SK-N-SH (cell line): ENCODE measurements at regions not wholly inside any gene's neighbourhood (a gene's known extent, or its start where the extent isn't known, plus 50 kb on each side); places are given as distances from the start of the nearest gene placed in this dataset.

ENCODE experiments used
- CTCF ChIA-PET: fragments of 300-600, 350-600 bp; formaldehyde crosslinking; extraction: SDS; loops from one replicate; lab custom pipeline; 2021; lab: Yijun Ruan, JAX
- POLR2A ChIA-PET: fragments of 350-600 bp; sonication (Branson Sonifier 250); formaldehyde crosslinking; extraction: SDS; loops from one replicate; lab custom pipeline; 2020; ENCODE audit warnings: antibody characterized with exemption, inconsistent platforms; lab: Yijun Ruan, JAX
- DNase-seq: peaks from one replicate; pipeline ENCODE4 v3.0.0; 2012
- H2AFZ ChIP-seq: fragments of 200-600 bp; sonication (generic); 2 replicates; pipeline ENCODE4 v1.8.1; 2016; ENCODE audit warnings: antibody characterized with exemption, mild to moderate bottlenecking, low read depth
- H3F3A ChIP-seq: fragments of 200-600 bp; sonication (generic); replicated peaks from 2 replicates; pipeline ENCODE3; 2016; ENCODE audit warnings: antibody characterized with exemption, mild to moderate bottlenecking; ENCODE audit not compliant: insufficient read depth
- H3K27ac ChIP-seq, 2 experiments: fragments of 200-500 bp in 1 of 2; fragments of 200-600 bp in 1 of 2; sonication (Bioruptor generic) in 1 of 2; sonication (generic), shearing (Covaris generic) in 1 of 2; 2 replicates each; pipeline versions ENCODE4 v1.5.1 to v1.6.1; 2014 to 2016; ENCODE audit warnings: low read depth in 2 of 2, inconsistent platforms in 1 of 2, low read length in 1 of 2, mild to moderate bottlenecking in 1 of 2, mixed read lengths in 1 of 2
- H3K27me3 ChIP-seq: fragments of 200-600 bp; sonication (generic), shearing (Covaris generic); 2 replicates; pipeline ENCODE4 v1.6.1; 2016; ENCODE audit warnings: mixed run types; ENCODE audit not compliant: insufficient read depth
- H3K36me3 ChIP-seq, 2 experiments: fragments of 200-500 bp in 1 of 2; fragments of 200-600 bp in 1 of 2; sonication (Bioruptor generic) in 1 of 2; sonication (generic) in 1 of 2; replicated peaks in 1 of 2; 2 replicates each; pipeline versions ENCODE3 to v1.5.1; 2014 to 2016; ENCODE audit warnings: low read length in 1 of 2, mild to moderate bottlenecking in 1 of 2; ENCODE audit not compliant: insufficient read depth in 2 of 2, control insufficient read depth in 1 of 2
- H3K4me1 ChIP-seq, 2 experiments: fragments of 200-500 bp in 1 of 2; fragments of 200-600 bp in 1 of 2; sonication (Bioruptor generic) in 1 of 2; sonication (generic), shearing (Covaris generic) in 1 of 2; 2 replicates each; pipeline versions ENCODE4 v1.5.1 to v1.6.1; 2014 to 2016; ENCODE audit warnings: low read depth in 1 of 2, low read length in 1 of 2, mixed run types in 1 of 2; ENCODE audit not compliant: insufficient read depth in 2 of 2, control insufficient read depth in 1 of 2
- H3K4me2 ChIP-seq: fragments of 200-600 bp; sonication (generic), shearing (Covaris generic); 2 replicates; pipeline ENCODE4 v1.6.1; 2017; ENCODE audit warnings: mixed run types
- H3K4me3 ChIP-seq, 2 experiments: fragments of 200-500 bp in 1 of 2; fragments of 200-600 bp in 1 of 2; sonication (Bioruptor generic) in 1 of 2; sonication (generic), shearing (Covaris generic) in 1 of 2; 2 replicates each; pipeline versions ENCODE4 v1.5.1 to v1.8.1; 2014 to 2016; ENCODE audit warnings: low read depth in 2 of 2, inconsistent platforms in 1 of 2, low read length in 1 of 2, mild to moderate bottlenecking in 1 of 2, mixed read lengths in 1 of 2, moderate library complexity in 1 of 2
- H3K79me2 ChIP-seq: fragments of 200-600 bp; sonication (generic); 2 replicates; pipeline ENCODE4 v1.8.1; 2017; ENCODE audit warnings: mild to moderate bottlenecking; ENCODE audit not compliant: insufficient read depth
- H3K9ac ChIP-seq: fragments of 200-600 bp; sonication (generic); 2 replicates; pipeline ENCODE4 v1.6.1; 2017; ENCODE audit warnings: mixed run types
- H3K9me2 ChIP-seq: fragments of 200-600 bp; sonication (generic); 2 replicates; pipeline ENCODE4 v1.6.1; 2017; ENCODE audit warnings: mixed run types
- H3K9me3 ChIP-seq: fragments of 200-600 bp; sonication (generic); 2 replicates; pipeline ENCODE4 v1.6.1; 2017; ENCODE audit warnings: mixed run types, mild to moderate bottlenecking, moderate library complexity
- H4K20me1 ChIP-seq: fragments of 200-600 bp; sonication (generic); 2 replicates; pipeline ENCODE4 v1.6.1; 2017; ENCODE audit warnings: mild to moderate bottlenecking, mixed run types; ENCODE audit not compliant: insufficient read depth
- ELF1 ChIP-seq: IDR thresholded peaks from 2 replicates; pipeline ENCODE4 v1.4.0; 2012
- FOXJ3 ChIP-seq: sonication (generic); formaldehyde crosslinking; IDR thresholded peaks from 2 replicates; pipeline ENCODE4 v1.5.1; 2020; ENCODE audit warnings: mild to moderate bottlenecking, missing genetic modification reagents
- FOXM1 ChIP-seq: IDR thresholded peaks from 2 replicates; pipeline ENCODE4 v1.4.0; 2012; ENCODE audit warnings: low read depth, mild to moderate bottlenecking
- GABPA ChIP-seq: IDR thresholded peaks from 2 replicates; pipeline ENCODE4 v1.4.0; 2012; ENCODE audit warnings: low read depth, mild to moderate bottlenecking
- GATA2 ChIP-seq: sonication (generic); formaldehyde crosslinking; IDR thresholded peaks from 2 replicates; pipeline ENCODE4 v1.5.0; 2020; ENCODE audit warnings: mild to moderate bottlenecking, missing genetic modification reagents
- JUND ChIP-seq: IDR thresholded peaks from 2 replicates; pipeline ENCODE4 v1.4.0; 2012
- NFIC ChIP-seq: IDR thresholded peaks from 2 replicates; pipeline ENCODE4 v1.4.0; 2012; ENCODE audit warnings: borderline replicate concordance
- NRF1 ChIP-seq: IDR thresholded peaks from 2 replicates; pipeline ENCODE4 v1.6.1; 2012; ENCODE audit warnings: low read depth, mild to moderate bottlenecking, low read length
- PBX3 ChIP-seq: IDR thresholded peaks from 2 replicates; pipeline ENCODE4; 2012
- POLR2AphosphoS5 ChIP-seq: IDR thresholded peaks from 2 replicates; pipeline ENCODE4 v1.6.1; 2012; ENCODE audit warnings: low read depth, low read length
- RAD21 ChIP-seq: IDR thresholded peaks from 2 replicates; pipeline ENCODE4 v1.6.1; 2012; ENCODE audit warnings: mild to moderate bottlenecking, low read length
- REST ChIP-seq: IDR thresholded peaks from 2 replicates; pipeline ENCODE4 v1.6.1; 2012; ENCODE audit warnings: mild to moderate bottlenecking, low read depth, low read length, moderate library complexity
- RFX5 ChIP-seq: IDR thresholded peaks from 2 replicates; pipeline ENCODE4 v1.6.1; 2012; ENCODE audit warnings: mild to moderate bottlenecking, improper control_type of control experiment, low read length
- RXRA ChIP-seq: IDR thresholded peaks from 2 replicates; pipeline ENCODE4 v1.4.0; 2012; ENCODE audit warnings: low read depth, mild to moderate bottlenecking, borderline replicate concordance
- SIN3A ChIP-seq: IDR thresholded peaks from 2 replicates; pipeline ENCODE4 v1.6.1; 2012; ENCODE audit warnings: low read depth, mild to moderate bottlenecking, low read length, moderate library complexity, borderline replicate concordance
- SMC3 ChIP-seq: IDR thresholded peaks from 2 replicates; pipeline ENCODE4 v1.6.1; 2012; ENCODE audit warnings: low read depth, low read length, improper control_type of control experiment
- TEAD4 ChIP-seq: IDR thresholded peaks from 2 replicates; pipeline ENCODE4 v1.4.0; 2012; ENCODE audit warnings: mild to moderate bottlenecking, borderline replicate concordance; ENCODE audit not compliant: insufficient read depth
- YY1 ChIP-seq: IDR thresholded peaks from 2 replicates; pipeline ENCODE4 v1.4.0; 2012; ENCODE audit warnings: low read depth, mild to moderate bottlenecking
- WGBS: methylation state at CpG from one replicate; pipeline ENCODE4 v1.1.6; 2017; ENCODE audit warnings: low lambda C conversion rate; 5-methylcytosine and 5-hydroxymethylcytosine counted together
- TF ChIP-seq, protein P1 (sequence below): IDR thresholded peaks from 2 replicates; pipeline ENCODE4 v1.4.0; 2012; ENCODE audit warnings: low read depth
- TF ChIP-seq, protein P2 (sequence below): IDR thresholded peaks from 2 replicates; pipeline ENCODE4 v1.4.0; 2012; ENCODE audit warnings: low read depth, borderline replicate concordance
- TF ChIP-seq, protein P3 (sequence below): IDR thresholded peaks from 2 replicates; pipeline ENCODE4 v1.4.0; 2012; ENCODE audit warnings: low read depth, borderline replicate concordance

- Histone ChIP-seq H3K4me3 (no peak overlapping the region), H4K20me1 (no peaks in the 10 kb centered on the region), H3K27ac (no peak overlapping the region), H3K27me3 (no peaks in the 10 kb centered on the region; the same call in 1 of the 2 replicates), H3K79me2 (no peaks in the 10 kb centered on the region), H3F3A (no peaks in the 10 kb centered on the region), H3K9ac (no peak overlapping the region), H3K4me2 (no peak overlapping the region), H3K36me3 (no peaks in the 10 kb centered on the region), H3K4me1 (no peaks in the 10 kb centered on the region), H3K9me2 (no peaks in the 10 kb centered on the region), H2AFZ (no peak overlapping the region), H3K9me3 (no peaks in the 10 kb centered on the region)
- DNase-seq: no peak
- TF ChIP-seq NFIC: no peak
- TF ChIP-seq YY1: no peak
- ChIA-PET CTCF (no interaction called here), POLR2A (no interaction called here)
- whole genome bisulfite sequencing: 42% methylated on average over 3 of the region's 4 CpGs
These were observed 62.0 kb upstream of the ARNT2 start for GRCh38 chr15:80342148-80342547.

DNA sequence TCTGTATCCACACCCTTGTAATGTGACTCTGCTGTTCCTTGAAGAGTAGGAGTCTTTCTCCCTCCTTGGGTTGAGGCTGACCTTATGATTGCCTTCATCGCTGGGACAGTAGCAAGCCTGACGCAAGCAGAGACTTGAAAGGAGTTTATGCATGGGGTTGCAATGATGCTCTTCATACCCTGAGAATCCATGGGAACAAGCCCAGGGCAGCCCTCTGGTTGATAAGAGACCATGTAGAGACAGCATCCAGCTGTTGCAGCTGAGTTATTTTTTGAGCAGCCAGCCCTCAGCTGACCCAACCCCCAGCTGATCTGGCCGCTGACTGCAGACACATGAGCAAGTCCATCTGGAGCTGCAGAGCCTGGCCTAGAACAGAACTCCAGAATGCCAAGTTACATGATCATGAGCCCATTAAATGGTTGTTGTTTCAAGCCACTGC, 60.6 kb upstream of the ARNT2 start:
- DNase-seq: no peak
- no peaks in the 10 kb centered on the region for H3K4me1 ChIP-seq
- no peaks in the 10 kb centered on the region for H3K9me3 ChIP-seq
- H3K4me3 ChIP-seq: no peak overlapping the region
- ChIA-PET POLR2A (no interaction called here), CTCF (no interaction called here)
- no peak overlapping the region for H3K4me2 ChIP-seq
- no peak overlapping the region for H3K9ac ChIP-seq
- H2AFZ ChIP-seq: no peak overlapping the region
- no peaks in the 10 kb centered on the region for H3K36me3 ChIP-seq
- H3K79me2 ChIP-seq: no peaks in the 10 kb centered on the region
- no peaks in the 10 kb centered on the region for H3K9me2 ChIP-seq
- H4K20me1 ChIP-seq: no peaks in the 10 kb centered on the region
- TF ChIP-seq GATA2: no peak
- TF ChIP-seq RAD21: no peak
- no peak for TF ChIP-seq RXRA
- no peak for TF ChIP-seq NRF1
- TF ChIP-seq ELF1: no peak
- no peak for TF ChIP-seq RFX5
- TF ChIP-seq TEAD4: no peak
- TF ChIP-seq JUND: no peak
- TF ChIP-seq SMC3: no peak
- TF ChIP-seq REST: no peak
- TF ChIP-seq SIN3A: no peak
- TF ChIP-seq FOXJ3 (CRISPR knock-in tag): no peak
- TF ChIP-seq, protein P1, sequence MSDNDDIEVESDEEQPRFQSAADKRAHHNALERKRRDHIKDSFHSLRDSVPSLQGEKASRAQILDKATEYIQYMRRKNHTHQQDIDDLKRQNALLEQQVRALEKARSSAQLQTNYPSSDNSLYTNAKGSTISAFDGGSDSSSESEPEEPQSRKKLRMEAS: no peak
- TF ChIP-seq, protein P2, sequence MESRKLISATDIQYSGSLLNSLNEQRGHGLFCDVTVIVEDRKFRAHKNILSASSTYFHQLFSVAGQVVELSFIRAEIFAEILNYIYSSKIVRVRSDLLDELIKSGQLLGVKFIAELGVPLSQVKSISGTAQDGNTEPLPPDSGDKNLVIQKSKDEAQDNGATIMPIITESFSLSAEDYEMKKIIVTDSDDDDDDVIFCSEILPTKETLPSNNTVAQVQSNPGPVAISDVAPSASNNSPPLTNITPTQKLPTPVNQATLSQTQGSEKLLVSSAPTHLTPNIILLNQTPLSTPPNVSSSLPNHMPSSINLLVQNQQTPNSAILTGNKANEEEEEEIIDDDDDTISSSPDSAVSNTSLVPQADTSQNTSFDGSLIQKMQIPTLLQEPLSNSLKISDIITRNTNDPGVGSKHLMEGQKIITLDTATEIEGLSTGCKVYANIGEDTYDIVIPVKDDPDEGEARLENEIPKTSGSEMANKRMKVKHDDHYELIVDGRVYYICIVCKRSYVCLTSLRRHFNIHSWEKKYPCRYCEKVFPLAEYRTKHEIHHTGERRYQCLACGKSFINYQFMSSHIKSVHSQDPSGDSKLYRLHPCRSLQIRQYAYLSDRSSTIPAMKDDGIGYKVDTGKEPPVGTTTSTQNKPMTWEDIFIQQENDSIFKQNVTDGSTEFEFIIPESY: no peak
- no peak for TF ChIP-seq POLR2AphosphoS5
- no peak for TF ChIP-seq FOXM1
- no peak for TF ChIP-seq GABPA
- no peak for TF ChIP-seq NFIC
- TF ChIP-seq PBX3: no peak
- TF ChIP-seq, protein P3, sequence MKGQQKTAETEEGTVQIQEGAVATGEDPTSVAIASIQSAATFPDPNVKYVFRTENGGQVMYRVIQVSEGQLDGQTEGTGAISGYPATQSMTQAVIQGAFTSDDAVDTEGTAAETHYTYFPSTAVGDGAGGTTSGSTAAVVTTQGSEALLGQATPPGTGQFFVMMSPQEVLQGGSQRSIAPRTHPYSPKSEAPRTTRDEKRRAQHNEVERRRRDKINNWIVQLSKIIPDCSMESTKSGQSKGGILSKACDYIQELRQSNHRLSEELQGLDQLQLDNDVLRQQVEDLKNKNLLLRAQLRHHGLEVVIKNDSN: no peak
- 71% methylated on average over 3 of the region's 3 CpGs for WGBS
- H3F3A ChIP-seq: no peaks in the 10 kb centered on the region
- H3K27me3 ChIP-seq: no peaks in the 10 kb centered on the region; the same call in 1 of the 2 replicates
- H3K27ac ChIP-seq: no peak overlapping the region
